NCI-H1105 (cell line): ENCODE measurements at regions not wholly inside any gene's neighbourhood (a gene's known extent, or its start where the extent isn't known, plus 50 kb on each side); places are given as distances from the start of the nearest gene placed in this dataset.

Experiments
- DNase-seq: peaks from one replicate; lab custom pipeline; 2025; lab: John Stamatoyannopoulos, UW

DNA sequence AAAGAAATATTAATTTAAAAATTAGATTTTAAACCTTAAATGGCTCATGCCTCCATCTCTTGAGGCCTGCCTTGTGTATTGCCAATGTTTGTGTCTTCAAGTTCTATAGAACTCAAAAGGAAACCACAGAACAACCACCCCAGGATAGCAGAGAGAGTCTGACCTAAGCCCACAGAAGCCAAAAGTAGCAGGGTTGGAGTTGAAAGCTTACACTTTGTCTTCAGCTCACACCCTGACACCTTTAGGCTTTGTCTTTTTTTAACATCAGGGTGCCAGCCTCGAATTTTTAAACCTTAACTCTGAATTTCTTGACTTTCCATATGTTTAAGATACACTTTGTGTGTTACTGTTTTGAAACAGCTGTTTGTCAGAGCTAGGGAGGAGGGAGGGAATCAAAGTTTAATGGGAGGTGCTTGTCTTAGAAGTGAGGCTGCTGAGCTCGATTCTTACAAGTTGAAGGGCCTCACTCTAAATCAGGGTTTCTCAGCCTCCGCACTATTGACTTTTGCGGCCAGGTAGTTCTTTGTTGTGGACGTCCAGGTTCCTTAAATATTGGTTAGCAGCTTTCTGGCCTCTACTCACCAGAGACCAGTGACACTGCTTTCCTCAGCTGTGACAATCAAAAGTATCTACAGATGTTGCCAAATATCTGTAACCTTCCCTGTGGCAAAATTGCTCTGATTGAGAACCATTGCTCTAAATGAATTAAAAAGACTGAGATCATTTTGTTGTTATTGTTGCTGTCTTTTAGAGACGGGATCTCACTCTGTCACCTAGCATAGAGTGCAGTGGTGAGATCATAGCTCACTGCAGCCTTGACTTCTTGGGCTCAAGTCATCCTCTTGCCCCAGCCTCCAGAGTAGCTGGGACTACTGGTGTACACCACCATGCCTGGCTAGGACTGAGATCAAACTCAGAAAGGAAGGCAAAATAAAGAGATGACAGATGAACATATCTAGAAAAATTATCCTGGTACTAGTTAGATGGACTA is 139.2 kb upstream of the EOMES start:
- no peak for DNase-seq

DNA sequence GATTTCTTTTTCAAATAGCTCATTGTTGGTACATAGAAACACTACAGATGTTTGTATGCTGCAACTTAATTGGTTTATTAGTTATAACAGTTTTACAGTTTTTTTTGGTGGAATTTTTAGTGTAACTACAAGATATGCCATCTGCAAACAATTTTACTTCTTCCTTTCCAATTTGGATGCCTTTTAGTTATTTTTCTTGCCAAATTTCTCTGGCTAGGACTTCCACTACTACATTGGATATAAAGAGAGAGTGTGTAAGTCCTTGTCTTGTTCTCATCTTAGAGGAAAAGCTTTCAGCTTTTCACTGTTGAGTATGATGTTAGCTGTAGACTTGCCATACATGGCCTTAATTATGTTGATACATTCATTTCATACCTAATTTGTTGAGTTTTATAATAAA is 143.6 kb upstream of the EOMES start:
- DNase-seq: no peak

- DNase-seq: no peak
Observed at GRCh38 chr3:27869152-27869551, 147.0 kb upstream of the EOMES start.

GRCh38 chr3:27877061-27878013 is 155.2 kb upstream of the EOMES start:
- DNase-seq: no peak

DNA sequence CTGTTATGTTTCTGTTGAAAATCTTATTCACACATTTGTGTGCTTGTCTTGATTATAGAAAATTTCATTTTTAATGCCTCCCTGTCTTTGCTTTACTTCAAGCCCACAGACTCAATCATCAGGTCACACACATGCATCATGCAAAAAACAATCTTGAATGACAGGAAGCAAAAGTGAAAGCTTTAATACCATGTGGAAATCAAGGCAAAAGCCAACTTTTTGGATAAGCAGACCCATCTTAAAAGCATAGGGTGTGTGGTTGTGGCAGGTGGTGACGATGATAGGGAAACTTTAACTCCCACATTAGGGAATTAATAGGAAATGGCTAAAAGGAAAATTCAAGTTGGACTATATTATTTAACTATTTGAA is 155.9 kb upstream of the EOMES start:
- DNase-seq: no peak

DNA sequence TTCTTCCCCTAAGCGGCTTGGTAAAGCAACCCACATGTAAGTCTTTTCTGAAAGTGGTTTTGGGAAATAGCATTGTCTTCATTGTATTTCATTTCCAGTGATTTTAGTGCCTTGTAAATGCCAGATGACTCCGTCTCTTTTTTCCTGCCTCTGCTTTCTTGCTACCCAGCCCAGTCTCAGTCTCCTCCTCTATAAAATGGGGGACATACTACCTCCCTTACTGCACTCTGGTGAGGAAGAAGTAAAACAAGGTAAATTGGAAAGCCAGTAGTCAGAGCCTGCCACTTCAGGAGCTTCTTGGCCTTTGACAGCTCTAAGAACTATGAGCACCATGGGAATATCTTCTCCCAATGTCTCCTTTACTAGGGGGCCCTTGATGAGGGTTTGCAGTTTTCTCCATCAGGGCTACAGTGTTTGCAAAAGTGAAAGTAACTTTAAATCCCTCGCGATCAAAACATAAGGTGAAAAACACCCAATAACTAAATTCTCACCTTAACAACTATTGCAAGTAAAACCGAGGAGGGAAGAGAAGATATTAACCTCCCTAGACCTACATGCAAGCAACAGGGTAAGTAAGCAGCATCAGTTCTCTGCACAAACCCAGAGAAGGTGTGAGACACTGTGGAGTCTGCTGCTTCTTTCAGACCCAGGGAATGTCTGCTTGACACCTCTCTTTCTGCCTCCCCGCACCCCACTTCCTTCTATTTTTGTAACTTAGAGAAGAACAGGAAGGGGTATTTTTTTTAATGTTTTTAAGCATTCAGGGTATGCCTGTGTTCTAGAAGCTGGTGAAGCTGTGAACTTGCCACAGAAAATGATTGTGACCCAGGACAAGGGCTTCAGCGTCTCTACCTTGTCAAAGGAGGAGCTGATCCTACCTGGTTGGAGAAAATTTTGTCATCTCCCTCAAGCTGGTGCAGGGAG is 159.1 kb upstream of the EOMES start:
- no peak for DNase-seq

DNA sequence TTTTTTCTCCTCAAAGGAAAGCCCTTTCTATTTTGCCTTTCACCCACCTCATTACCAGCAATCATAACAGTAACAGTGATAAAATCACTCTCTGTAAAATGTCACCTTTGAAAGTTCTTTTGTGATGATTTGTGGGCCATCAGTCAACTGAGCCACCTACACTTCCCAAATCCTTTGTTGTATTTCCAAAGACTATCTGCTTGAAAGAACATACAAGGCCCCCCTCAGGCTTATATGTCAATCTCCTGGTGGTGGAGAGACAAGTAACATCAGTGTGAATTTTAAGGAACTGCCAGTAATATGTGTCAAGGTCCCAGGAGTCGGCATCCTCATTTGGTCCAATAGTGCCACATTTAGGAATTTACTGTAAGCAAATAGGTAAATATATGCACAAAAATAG is 161.1 kb upstream of the EOMES start:
- no peak for DNase-seq

- no peak for DNase-seq
Observed at GRCh38 chr3:27885641-27886040, 163.5 kb upstream of the EOMES start.

- DNase-seq: no peak
Observed at GRCh38 chr3:27888562-27888961, 166.4 kb upstream of the EOMES start.

DNA sequence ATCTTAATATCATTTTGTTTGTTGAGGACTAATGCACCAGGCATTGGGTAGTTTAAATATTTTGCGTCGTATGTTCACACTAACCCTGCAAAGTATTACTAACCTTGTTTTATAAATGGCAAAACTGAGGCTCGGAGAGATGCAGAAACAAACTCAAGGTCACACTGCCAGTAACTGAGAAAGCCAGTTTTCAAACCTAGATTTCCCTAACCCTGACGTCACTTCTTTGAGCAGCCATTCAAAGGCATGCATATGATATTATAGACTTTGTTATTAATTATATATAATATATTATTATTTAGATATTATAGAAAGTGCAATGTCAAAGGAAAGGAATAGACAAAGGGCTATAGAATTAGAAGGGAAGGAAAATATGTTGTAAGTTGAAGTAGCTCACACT is 167.6 kb upstream of the EOMES start:
- DNase-seq: no peak

GRCh38 chr3:27900316-27900715 is 178.2 kb upstream of the EOMES start:
- no peak for DNase-seq

DNA sequence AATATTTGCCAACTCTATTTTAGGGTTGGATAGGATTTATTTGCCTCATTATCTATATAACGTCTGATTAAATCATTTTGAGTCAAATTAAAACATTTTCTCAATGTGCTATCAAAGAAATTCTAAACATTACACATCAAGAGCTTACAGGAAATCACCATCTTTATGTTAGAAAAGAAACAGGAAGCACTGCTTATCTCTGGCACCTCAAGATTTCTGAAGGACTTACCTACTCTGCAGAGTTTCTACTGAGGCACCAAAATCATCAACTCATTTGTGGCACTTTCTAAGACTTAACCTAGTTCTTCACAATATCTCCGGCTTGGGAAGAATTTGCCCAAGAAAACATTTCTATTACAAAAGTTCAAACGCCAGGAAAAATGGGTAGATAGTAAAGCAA is 181.3 kb upstream of the EOMES start:
- DNase-seq: no peak

DNA sequence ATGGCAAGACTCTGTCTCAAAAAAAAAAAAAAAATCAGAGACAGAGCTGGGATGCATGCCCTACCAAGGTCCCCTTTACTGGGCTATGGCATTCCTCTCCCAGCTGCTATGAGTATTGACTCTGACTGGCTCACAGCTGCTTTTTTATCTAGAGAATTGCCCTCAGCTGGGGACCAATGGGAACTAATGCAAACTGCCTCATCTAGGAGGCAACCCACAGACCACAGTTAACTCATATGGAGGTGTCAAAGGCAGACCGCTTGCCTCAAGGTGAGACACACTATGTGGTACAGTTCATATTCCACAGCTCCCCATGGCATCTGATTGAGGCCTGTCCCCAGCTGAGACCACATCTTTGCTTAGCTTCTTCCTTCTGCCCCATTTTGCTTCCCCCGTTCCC is 183.5 kb upstream of the EOMES start:
- no peak for DNase-seq

- no peak for DNase-seq
Observed at GRCh38 chr3:27907148-27907547, 185.0 kb upstream of the EOMES start.

- no peak for DNase-seq
Observed at GRCh38 chr3:27907929-27908328, 185.8 kb upstream of the EOMES start.

DNA sequence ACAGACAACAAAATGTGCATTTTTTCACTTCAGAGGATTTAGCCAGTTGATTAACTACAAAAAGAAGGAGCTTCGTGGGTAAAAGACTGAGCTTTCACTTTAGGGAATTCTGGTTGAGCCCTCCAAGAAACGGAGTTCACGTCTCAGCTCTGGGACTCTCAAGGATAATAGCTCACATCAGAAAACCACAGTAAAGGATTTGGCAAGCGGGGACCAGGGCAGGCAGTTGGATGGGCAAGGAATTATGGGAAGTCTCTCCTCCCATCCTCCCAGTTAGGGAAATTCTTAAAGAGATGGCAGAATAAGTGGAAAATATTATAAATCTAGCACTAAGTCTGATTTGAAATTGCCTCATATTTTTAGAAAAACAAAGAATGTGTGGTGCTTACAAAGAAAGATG is 188.3 kb upstream of the EOMES start:
- DNase-seq: no peak

- no peak for DNase-seq
Observed at GRCh38 chr3:27914199-27914598, 192.1 kb upstream of the EOMES start.

DNA sequence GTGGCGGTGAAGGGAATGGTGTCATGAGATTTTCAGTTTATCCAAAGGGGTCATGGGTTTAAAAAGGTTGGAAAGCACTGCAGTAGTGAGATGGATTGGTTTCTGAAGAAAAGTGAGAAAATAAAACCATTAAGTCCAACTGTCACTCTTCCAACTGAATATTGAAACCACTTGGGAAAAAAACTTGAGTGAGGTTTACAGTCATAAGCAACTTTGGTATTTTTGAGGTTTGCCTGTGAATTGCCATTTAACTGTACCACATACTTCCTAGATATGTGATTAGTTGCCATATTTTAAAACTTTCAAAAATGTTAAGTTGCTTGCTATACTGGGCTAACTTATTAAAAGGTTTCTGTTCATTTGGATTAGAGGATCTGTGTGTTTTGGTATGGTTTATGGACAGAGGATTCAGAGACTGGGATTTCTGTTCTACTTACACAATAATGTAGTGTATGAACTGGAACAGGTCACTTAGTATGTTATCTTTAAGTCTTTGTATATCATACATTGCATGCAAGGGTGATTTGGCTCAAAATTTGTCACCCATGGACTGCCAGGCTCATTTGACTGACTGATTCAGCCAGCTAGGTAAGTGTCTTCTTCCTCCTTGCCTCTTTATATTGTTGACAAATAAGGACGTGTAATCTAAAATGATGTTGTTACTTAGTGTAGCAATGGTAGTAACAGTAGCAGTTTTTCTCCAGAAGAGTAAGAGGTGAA is 201.4 kb upstream of the EOMES start:
- no peak for DNase-seq

DNA sequence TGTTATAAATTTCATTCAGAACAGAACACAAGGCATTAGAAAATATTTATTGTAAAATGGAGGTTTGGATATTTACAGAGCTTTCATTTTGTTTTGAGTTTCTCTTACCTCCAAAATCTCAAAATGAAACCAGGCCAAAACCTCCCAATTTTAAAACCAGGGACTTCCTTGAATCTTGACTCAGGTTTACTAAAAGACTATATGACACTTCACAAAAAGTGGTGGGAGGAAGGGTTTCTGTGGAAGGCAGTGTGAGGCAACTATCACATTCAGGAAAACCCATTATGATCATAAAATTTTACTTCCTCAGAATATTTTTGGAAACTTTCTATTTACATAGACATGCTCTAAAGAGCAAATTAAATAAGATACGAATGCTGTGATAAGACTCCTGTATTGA is 205.8 kb upstream of the EOMES start:
- DNase-seq: no peak

- DNase-seq: no peak
Observed at GRCh38 chr3:27930052-27930602, 208.0 kb upstream of the EOMES start.

DNA sequence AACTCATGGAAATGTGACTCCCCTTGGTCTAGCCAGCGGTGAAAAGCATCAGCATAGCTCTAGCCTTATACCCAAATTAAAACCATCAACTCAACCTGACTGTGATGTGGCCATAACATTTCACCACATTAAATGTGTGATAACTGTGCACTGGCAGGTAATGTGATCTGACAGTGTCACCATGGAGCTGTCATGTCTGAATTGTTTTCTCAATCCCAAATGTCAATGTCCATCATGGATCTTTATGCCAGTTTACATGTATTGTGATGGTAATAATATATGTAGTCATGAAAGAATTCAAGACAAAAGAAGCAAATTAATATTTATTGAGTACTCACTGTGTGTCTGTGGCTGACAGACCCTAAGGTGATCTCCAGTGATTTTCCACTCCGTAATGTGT is 213.4 kb upstream of the EOMES start:
- no peak for DNase-seq
